ENCODE measurements at regions not wholly inside any gene's neighbourhood (a gene's known extent, or its start where the extent isn't known, plus 50 kb on each side); places are given as distances from the start of the nearest gene placed in this dataset.

DNA sequence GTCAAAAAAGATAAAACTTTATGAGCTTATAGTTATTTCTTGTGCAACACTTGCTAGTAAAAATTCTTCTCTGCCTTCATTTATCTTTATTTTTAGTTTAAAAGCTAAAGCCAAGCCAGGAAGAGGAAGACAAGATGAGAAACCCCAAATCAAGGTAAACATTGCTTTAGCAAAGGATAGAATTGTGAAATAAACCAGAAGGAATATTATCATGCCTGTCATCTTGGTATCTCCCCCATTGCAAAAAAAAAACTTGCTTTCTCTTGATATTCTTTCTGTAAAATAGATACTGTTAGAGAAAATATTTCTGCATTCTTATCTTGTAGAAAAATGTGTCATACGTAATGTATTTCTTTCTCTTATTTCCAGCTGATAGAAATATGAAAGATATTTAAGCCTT, 432.8 kb downstream of the GJA1 start:
- Histone ChIP-seq H3K4me3 (ENCODE audit: low read depth, low read length) (no peak overlapping the region), H3K9me3 (ENCODE audit: control insufficient read depth, insufficient read depth, low read length) (no peaks in the 10 kb centered on the region), H3K4me1 (ENCODE audit: control insufficient read depth, insufficient read depth, low read length) (peaks cover 5% of the 10 kb centered on the region), H3K27me3 (ENCODE audit: control insufficient read depth, insufficient read depth, low read length) (no peaks in the 10 kb centered on the region), H3K36me3 (ENCODE audit: control insufficient read depth, insufficient read depth, low read length) (no peaks in the 10 kb centered on the region), H3K9ac (ENCODE audit: low read depth, low read length) (no peak overlapping the region)

- Histone ChIP-seq H3K36me3 (ENCODE audit: control insufficient read depth, insufficient read depth, low read length) (no peaks in the 10 kb centered on the region), H3K9ac (ENCODE audit: low read depth, low read length) (no peak overlapping the region), H3K27me3 (ENCODE audit: control insufficient read depth, insufficient read depth, low read length) (no peaks in the 10 kb centered on the region), H3K4me3 (ENCODE audit: low read depth, low read length) (no peak overlapping the region), H3K9me3 (ENCODE audit: control insufficient read depth, insufficient read depth, low read length) (no peaks in the 10 kb centered on the region), H3K4me1 (ENCODE audit: control insufficient read depth, insufficient read depth, low read length) (no peaks in the 10 kb centered on the region)
Observed at GRCh38 chr6:121873595-121873994, 438.1 kb downstream of the GJA1 start.

- H3K27me3 ChIP-seq (ENCODE audit: control insufficient read depth, insufficient read depth, low read length): no peaks in the 10 kb centered on the region
- H3K4me3 ChIP-seq (ENCODE audit: low read depth, low read length): no peak overlapping the region
- no peaks in the 10 kb centered on the region for H3K4me1 ChIP-seq (ENCODE audit: control insufficient read depth, insufficient read depth, low read length)
- H3K9ac ChIP-seq (ENCODE audit: low read depth, low read length): no peak overlapping the region
- no peaks in the 10 kb centered on the region for H3K36me3 ChIP-seq (ENCODE audit: control insufficient read depth, insufficient read depth, low read length)
- no peaks in the 10 kb centered on the region for H3K9me3 ChIP-seq (ENCODE audit: control insufficient read depth, insufficient read depth, low read length)
Observed at GRCh38 chr6:121876721-121877120, 441.3 kb downstream of the GJA1 start.

- H3K9me3 ChIP-seq (ENCODE audit: control insufficient read depth, insufficient read depth, low read length): no peaks in the 10 kb centered on the region
- H3K9ac ChIP-seq (ENCODE audit: low read depth, low read length): no peak overlapping the region
- H3K4me1 ChIP-seq (ENCODE audit: control insufficient read depth, insufficient read depth, low read length): no peaks in the 10 kb centered on the region
- no peaks in the 10 kb centered on the region for H3K27me3 ChIP-seq (ENCODE audit: control insufficient read depth, insufficient read depth, low read length)
- H3K4me3 ChIP-seq (ENCODE audit: low read depth, low read length): no peak overlapping the region
- H3K36me3 ChIP-seq (ENCODE audit: control insufficient read depth, insufficient read depth, low read length): no peaks in the 10 kb centered on the region
Observed at GRCh38 chr6:121879149-121879548, 443.7 kb downstream of the GJA1 start.

- no peaks in the 10 kb centered on the region for H3K36me3 ChIP-seq (ENCODE audit: control insufficient read depth, insufficient read depth, low read length)
- H3K9ac ChIP-seq (ENCODE audit: low read depth, low read length): no peak overlapping the region
- H3K9me3 ChIP-seq (ENCODE audit: control insufficient read depth, insufficient read depth, low read length): no peaks in the 10 kb centered on the region
- H3K4me3 ChIP-seq (ENCODE audit: low read depth, low read length): no peak overlapping the region
- no peaks in the 10 kb centered on the region for H3K27me3 ChIP-seq (ENCODE audit: control insufficient read depth, insufficient read depth, low read length)
- no peaks in the 10 kb centered on the region for H3K4me1 ChIP-seq (ENCODE audit: control insufficient read depth, insufficient read depth, low read length)
Observed at GRCh38 chr6:121880831-121881230, 445.4 kb downstream of the GJA1 start.

DNA sequence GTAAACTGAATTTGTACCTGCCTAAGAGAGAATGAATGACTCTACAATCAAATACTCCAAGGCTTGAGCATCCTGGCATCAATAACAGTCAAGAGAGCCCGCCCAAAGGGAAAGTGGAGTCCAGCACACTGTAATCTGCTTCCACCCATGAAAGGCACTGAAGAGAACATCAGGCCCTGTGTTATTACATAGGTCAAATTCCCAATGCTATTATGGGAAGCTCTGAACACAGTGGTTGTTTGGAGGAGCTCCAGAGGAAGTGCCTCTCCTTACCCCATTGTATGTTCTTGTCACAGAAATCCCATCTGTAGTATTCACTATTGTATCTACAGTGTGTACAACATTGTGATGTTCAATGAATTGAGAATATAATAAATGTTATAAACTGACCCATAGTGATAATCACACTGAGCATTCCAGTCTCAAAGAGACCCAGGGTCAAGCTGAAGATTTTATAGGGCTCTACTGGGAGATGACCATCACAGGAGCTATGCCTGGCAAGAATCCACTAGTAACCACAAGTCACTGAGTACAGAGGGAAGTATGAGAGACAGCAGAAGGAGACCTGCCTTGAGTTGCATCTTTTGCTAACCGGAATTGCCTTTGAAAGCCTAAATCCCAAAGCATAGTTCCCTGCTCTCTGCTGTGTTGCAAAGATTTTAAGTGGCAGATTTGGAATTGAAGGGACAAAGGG, 446.7 kb downstream of the GJA1 start:
- no peaks in the 10 kb centered on the region for H3K27me3 ChIP-seq (ENCODE audit: control insufficient read depth, insufficient read depth, low read length)
- H3K9me3 ChIP-seq (ENCODE audit: control insufficient read depth, insufficient read depth, low read length): no peaks in the 10 kb centered on the region
- no peaks in the 10 kb centered on the region for H3K36me3 ChIP-seq (ENCODE audit: control insufficient read depth, insufficient read depth, low read length)
- H3K9ac ChIP-seq (ENCODE audit: low read depth, low read length): no peak overlapping the region
- no peaks in the 10 kb centered on the region for H3K4me1 ChIP-seq (ENCODE audit: control insufficient read depth, insufficient read depth, low read length)
- no peak overlapping the region for H3K4me3 ChIP-seq (ENCODE audit: low read depth, low read length)

GRCh38 chr6:121884091-121884490, 448.6 kb downstream of the GJA1 start:
- no peaks in the 10 kb centered on the region for H3K27me3 ChIP-seq (ENCODE audit: control insufficient read depth, insufficient read depth, low read length)
- no peaks in the 10 kb centered on the region for H3K4me1 ChIP-seq (ENCODE audit: control insufficient read depth, insufficient read depth, low read length)
- H3K9ac ChIP-seq (ENCODE audit: low read depth, low read length): no peak overlapping the region
- no peaks in the 10 kb centered on the region for H3K36me3 ChIP-seq (ENCODE audit: control insufficient read depth, insufficient read depth, low read length)
- no peak overlapping the region for H3K4me3 ChIP-seq (ENCODE audit: low read depth, low read length)
- H3K9me3 ChIP-seq (ENCODE audit: control insufficient read depth, insufficient read depth, low read length): no peaks in the 10 kb centered on the region

DNA sequence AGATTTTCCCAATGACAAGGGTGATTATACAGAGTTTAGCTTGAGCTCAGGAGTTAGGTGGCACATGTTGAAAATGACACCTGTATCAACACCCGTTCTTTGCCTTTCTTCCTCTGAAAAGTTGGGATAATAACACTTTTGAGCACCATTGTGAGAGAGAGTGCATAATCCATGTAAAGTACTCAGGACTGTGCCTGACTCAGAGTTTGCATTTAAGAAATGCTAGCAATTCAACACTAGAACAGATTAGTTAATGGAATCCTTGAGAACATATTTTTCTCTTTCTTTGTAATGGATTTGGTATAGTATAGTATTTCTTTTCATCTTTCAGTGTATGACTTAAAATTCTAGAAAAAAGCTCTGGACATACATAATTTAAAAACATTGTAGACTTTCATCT, 449.2 kb downstream of the GJA1 start:
- Histone ChIP-seq H3K4me3 (ENCODE audit: low read depth, low read length) (no peak overlapping the region), H3K36me3 (ENCODE audit: control insufficient read depth, insufficient read depth, low read length) (no peaks in the 10 kb centered on the region), H3K9ac (ENCODE audit: low read depth, low read length) (no peak overlapping the region), H3K27me3 (ENCODE audit: control insufficient read depth, insufficient read depth, low read length) (no peaks in the 10 kb centered on the region), H3K9me3 (ENCODE audit: control insufficient read depth, insufficient read depth, low read length) (no peaks in the 10 kb centered on the region), H3K4me1 (ENCODE audit: control insufficient read depth, insufficient read depth, low read length) (no peaks in the 10 kb centered on the region)

DNA sequence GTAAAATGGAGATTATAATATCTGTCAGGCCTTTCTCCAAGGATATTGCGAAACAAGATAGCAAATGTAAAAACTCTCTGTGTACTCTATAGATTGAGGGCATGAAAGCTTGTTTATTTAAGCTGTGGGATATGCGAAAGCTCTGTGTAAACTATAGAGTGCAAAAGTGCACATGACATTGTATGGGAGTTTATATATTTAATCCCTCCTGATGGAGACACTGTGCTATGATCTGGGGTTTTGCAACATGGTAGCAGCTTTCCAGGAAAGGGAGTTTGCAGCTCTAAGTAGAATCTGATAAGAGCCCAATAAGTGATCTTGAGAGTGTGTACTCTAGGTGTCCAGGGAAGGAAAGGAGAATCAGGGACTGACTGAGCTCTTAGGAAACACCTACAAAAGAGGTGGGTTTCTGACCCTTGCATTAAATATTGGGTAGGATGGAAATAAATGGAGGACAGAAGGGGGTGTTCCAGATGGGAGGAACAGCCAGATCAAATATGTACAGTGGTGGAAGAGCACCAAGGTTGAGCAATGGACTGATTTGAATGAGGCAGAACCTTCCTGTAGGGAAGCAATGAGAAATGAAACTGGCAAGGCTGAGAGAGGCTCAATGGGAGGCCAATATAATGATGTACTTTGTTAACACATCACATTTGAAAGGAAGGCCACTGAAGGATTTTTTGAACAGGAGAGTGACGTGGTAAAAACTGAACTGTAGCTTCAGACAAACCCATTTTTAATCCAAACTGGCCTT, 450.1 kb downstream of the GJA1 start:
- H3K27me3 ChIP-seq (ENCODE audit: control insufficient read depth, insufficient read depth, low read length): no peaks in the 10 kb centered on the region
- H3K4me1 ChIP-seq (ENCODE audit: control insufficient read depth, insufficient read depth, low read length): no peaks in the 10 kb centered on the region
- no peaks in the 10 kb centered on the region for H3K9me3 ChIP-seq (ENCODE audit: control insufficient read depth, insufficient read depth, low read length)
- H3K4me3 ChIP-seq (ENCODE audit: low read depth, low read length): no peak overlapping the region
- no peak overlapping the region for H3K9ac ChIP-seq (ENCODE audit: low read depth, low read length)
- H3K36me3 ChIP-seq (ENCODE audit: control insufficient read depth, insufficient read depth, low read length): no peaks in the 10 kb centered on the region

DNA sequence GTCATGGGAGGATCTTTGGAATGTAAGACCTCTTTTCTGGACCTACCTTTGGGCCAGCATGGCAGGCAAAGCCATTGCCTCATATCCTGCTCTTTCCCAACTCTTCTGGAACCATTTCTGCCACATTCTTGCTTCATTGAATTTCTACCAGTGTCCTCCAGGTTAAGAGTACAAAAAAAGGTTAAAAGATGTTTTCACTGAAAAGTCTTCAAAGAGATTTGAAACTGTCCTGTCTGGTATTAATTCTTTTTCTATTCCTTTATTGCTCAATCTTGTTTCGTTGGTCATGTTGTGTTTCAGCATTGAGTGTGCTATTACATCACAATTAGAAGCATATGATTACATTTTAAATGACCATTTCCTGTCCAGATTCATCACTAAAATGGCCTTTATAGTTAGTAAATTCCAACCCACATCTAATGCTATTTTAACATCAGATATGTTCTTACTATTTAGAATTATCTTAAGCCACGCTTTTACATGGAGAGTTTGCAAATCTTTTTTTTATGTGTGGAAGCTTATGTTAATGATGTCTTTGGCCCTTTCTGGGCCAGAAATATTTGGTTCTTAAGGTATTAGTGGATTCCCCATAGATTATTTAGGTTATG, 450.9 kb downstream of the GJA1 start:
- Histone ChIP-seq H3K4me1 (ENCODE audit: control insufficient read depth, insufficient read depth, low read length) (no peaks in the 10 kb centered on the region), H3K9ac (ENCODE audit: low read depth, low read length) (no peak overlapping the region), H3K27me3 (ENCODE audit: control insufficient read depth, insufficient read depth, low read length) (no peaks in the 10 kb centered on the region), H3K36me3 (ENCODE audit: control insufficient read depth, insufficient read depth, low read length) (no peaks in the 10 kb centered on the region), H3K9me3 (ENCODE audit: control insufficient read depth, insufficient read depth, low read length) (no peaks in the 10 kb centered on the region), H3K4me3 (ENCODE audit: low read depth, low read length) (no peak overlapping the region)

GRCh38 chr6:121887724-121888123, 452.3 kb downstream of the GJA1 start:
- no peaks in the 10 kb centered on the region for H3K4me1 ChIP-seq (ENCODE audit: control insufficient read depth, insufficient read depth, low read length)
- H3K36me3 ChIP-seq (ENCODE audit: control insufficient read depth, insufficient read depth, low read length): no peaks in the 10 kb centered on the region
- H3K9ac ChIP-seq (ENCODE audit: low read depth, low read length): no peak overlapping the region
- H3K9me3 ChIP-seq (ENCODE audit: control insufficient read depth, insufficient read depth, low read length): no peaks in the 10 kb centered on the region
- H3K4me3 ChIP-seq (ENCODE audit: low read depth, low read length): no peak overlapping the region
- no peaks in the 10 kb centered on the region for H3K27me3 ChIP-seq (ENCODE audit: control insufficient read depth, insufficient read depth, low read length)
